ENCODE measurements at regions not wholly inside any gene's neighbourhood (a gene's known extent, or its start where the extent isn't known, plus 50 kb on each side); places are given as distances from the start of the nearest gene placed in this dataset.

GRCh38 chr15:77769700-77770099 lies 137.0 kb upstream of the LINGO1 start:
- Histone ChIP-seq H3K27ac (ENCODE audit: low read length) (no peak overlapping the region), H3K79me2 (replicated peaks; ENCODE audit: insufficient read depth, low read length) (no peaks in the 10 kb centered on the region), H3K4me2 (ENCODE audit: low read length) (no peak overlapping the region), H3K9me3 (ENCODE audit: low read length) (no peaks in the 10 kb centered on the region), H3K27me3 (ENCODE audit: insufficient read depth, low read depth, low read length) (no peaks in the 10 kb centered on the region), H3F3A (ENCODE audit: insufficient read depth, low read length, poor library complexity, severe bottlenecking) (no peaks in the 10 kb centered on the region), H3K36me3 (ENCODE audit: insufficient read depth, low read length) (no peaks in the 10 kb centered on the region), H3K4me3 (ENCODE audit: low read length) (no peak overlapping the region), H3K9me2 (ENCODE audit: insufficient read depth, low read length) (no peaks in the 10 kb centered on the region), H4K20me1 (ENCODE audit: insufficient read depth) (no peaks in the 10 kb centered on the region), H2AFZ (ENCODE audit: low read depth, low read length) (no peak overlapping the region), H3K9ac (ENCODE audit: low read length) (no peak overlapping the region)
- TF ChIP-seq EP300 (conservative IDR thresholded peaks at IDR 0.05; ENCODE audit: poor library complexity, severe bottlenecking) (no peak), SMC3 (conservative IDR thresholded peaks at IDR 0.05; ENCODE audit: poor library complexity) (no peak), MXI1 (conservative IDR thresholded peaks at IDR 0.05; ENCODE audit: poor library complexity, severe bottlenecking) (no peak), RAD21 (conservative IDR thresholded peaks at IDR 0.05) (no peak), EZH2 (IDR thresholded peaks at IDR 0.05; ENCODE audit: borderline replicate concordance, insufficient read depth, low read length, poor library complexity, severe bottlenecking) (no peak), POLR2AphosphoS5 (IDR thresholded peaks at IDR 0.05) (no peak), REST (IDR thresholded peaks at IDR 0.05; ENCODE audit: borderline replicate concordance) (no peak), TAF1 (IDR thresholded peaks at IDR 0.05; ENCODE audit: low read depth) (no peak)
- TF ChIP-seq, protein P1, sequence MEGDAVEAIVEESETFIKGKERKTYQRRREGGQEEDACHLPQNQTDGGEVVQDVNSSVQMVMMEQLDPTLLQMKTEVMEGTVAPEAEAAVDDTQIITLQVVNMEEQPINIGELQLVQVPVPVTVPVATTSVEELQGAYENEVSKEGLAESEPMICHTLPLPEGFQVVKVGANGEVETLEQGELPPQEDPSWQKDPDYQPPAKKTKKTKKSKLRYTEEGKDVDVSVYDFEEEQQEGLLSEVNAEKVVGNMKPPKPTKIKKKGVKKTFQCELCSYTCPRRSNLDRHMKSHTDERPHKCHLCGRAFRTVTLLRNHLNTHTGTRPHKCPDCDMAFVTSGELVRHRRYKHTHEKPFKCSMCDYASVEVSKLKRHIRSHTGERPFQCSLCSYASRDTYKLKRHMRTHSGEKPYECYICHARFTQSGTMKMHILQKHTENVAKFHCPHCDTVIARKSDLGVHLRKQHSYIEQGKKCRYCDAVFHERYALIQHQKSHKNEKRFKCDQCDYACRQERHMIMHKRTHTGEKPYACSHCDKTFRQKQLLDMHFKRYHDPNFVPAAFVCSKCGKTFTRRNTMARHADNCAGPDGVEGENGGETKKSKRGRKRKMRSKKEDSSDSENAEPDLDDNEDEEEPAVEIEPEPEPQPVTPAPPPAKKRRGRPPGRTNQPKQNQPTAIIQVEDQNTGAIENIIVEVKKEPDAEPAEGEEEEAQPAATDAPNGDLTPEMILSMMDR (IDR thresholded peaks at IDR 0.05; ENCODE audit: poor library complexity, severe bottlenecking), result no peak

DNA sequence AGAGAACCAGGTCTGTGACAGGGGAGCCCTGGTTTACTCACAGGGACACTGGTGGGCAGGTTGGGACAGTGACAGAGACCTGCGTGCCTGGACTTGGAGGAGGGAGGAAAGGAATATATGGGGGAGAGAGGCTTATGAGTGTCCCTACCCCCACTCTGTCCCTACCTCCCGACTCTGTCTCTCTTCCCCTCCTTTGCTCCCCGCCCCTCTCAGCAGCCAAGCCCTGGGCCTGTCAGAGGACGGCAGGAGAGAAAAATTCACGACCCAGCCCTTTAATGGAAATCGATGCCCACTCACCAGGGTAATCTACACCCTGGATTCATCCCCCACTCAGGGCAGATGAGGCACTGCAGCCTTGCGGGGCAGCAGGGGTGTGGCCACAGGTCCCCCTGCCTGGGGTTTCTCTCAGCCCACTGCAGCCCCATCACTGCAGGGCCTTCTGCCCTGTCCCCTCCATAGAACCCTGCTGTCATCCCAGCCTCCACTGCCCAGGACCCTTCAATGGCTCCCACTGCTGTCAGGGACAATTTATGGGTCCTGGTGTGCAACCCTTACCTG lies 135.9 kb upstream of the LINGO1 start:
- TF ChIP-seq SMC3 (conservative IDR thresholded peaks at IDR 0.05; ENCODE audit: poor library complexity) (no peak), TAF1 (IDR thresholded peaks at IDR 0.05; ENCODE audit: low read depth) (no peak), POLR2AphosphoS5 (IDR thresholded peaks at IDR 0.05) (no peak), RAD21 (conservative IDR thresholded peaks at IDR 0.05) (no peak), MXI1 (conservative IDR thresholded peaks at IDR 0.05; ENCODE audit: poor library complexity, severe bottlenecking) (no peak), REST (IDR thresholded peaks at IDR 0.05; ENCODE audit: borderline replicate concordance) (no peak), EZH2 (IDR thresholded peaks at IDR 0.05; ENCODE audit: borderline replicate concordance, insufficient read depth, low read length, poor library complexity, severe bottlenecking) (no peak), EP300 (conservative IDR thresholded peaks at IDR 0.05; ENCODE audit: poor library complexity, severe bottlenecking) (no peak)
- TF ChIP-seq, protein P1 (IDR thresholded peaks at IDR 0.05; ENCODE audit: poor library complexity, severe bottlenecking), result no peak
- Histone ChIP-seq H3K9ac (ENCODE audit: low read length) (no peak overlapping the region), H3K9me2 (ENCODE audit: insufficient read depth, low read length) (no peaks in the 10 kb centered on the region), H4K20me1 (ENCODE audit: insufficient read depth) (no peaks in the 10 kb centered on the region), H3K9me3 (ENCODE audit: low read length) (no peaks in the 10 kb centered on the region), H3K27me3 (ENCODE audit: insufficient read depth, low read depth, low read length) (no peaks in the 10 kb centered on the region), H2AFZ (ENCODE audit: low read depth, low read length) (no peak overlapping the region), H3F3A (ENCODE audit: insufficient read depth, low read length, poor library complexity, severe bottlenecking) (no peaks in the 10 kb centered on the region), H3K79me2 (replicated peaks; ENCODE audit: insufficient read depth, low read length) (no peaks in the 10 kb centered on the region), H3K27ac (ENCODE audit: low read length) (no peak overlapping the region), H3K4me3 (ENCODE audit: low read length) (no peak overlapping the region), H3K4me2 (ENCODE audit: low read length) (no peak overlapping the region), H3K36me3 (ENCODE audit: insufficient read depth, low read length) (no peaks in the 10 kb centered on the region)

All from neural cell (in vitro differentiated cells).